Panc1 (cell line): ENCODE measurements at regions not wholly inside any gene's neighbourhood (a gene's known extent, or its start where the extent isn't known, plus 50 kb on each side); places are given as distances from the start of the nearest gene placed in this dataset.

Experiments
- ATAC-seq: fragments of 200-7000 bp; cut with Tn5 transposase; 2 replicates; pipeline ENCODE4 v1.9.1; 2020; ENCODE audit warnings: mild to moderate bottlenecking, moderate library complexity
- BruUV-seq: library from RNA; stranded (reverse); fragments of 400-500 nt; replicated peaks from 2 replicates; lab custom pipeline; 2021; lab: Mats Ljungman, UMichigan
- CTCF ChIA-PET: fragments of 300-600 bp; sonication (Branson Sonifier 250); formaldehyde crosslinking; loops from one replicate; lab custom pipeline; 2022; ENCODE audit warnings: antibody characterized with exemption; lab: Charles Lee
- POLR2A ChIA-PET: fragments of 300-600 bp; sonication (Branson Sonifier 250); formaldehyde crosslinking; loops from one replicate; lab custom pipeline; 2022; ENCODE audit warnings: antibody characterized with exemption; lab: Charles Lee
- DNase-seq: peaks from one replicate; pipeline ENCODE4 v3.0.0-alpha.2; 2010; ENCODE audit warnings: low read depth, low spot score
- H3K27ac ChIP-seq: 2 replicates; pipeline ENCODE4 v1.5.1; 2011; ENCODE audit warnings: mild to moderate bottlenecking, low read length, inconsistent platforms
- H3K27me3 ChIP-seq: fragments of 200-500 bp; sonication (Bioruptor generic); 2 replicates; pipeline ENCODE4 v1.6.0; 2014; ENCODE audit warnings: low read length, inconsistent platforms; ENCODE audit not compliant: control insufficient read depth, insufficient read depth
- H3K36me3 ChIP-seq: fragments of 200-500 bp; sonication (Bioruptor generic); 2 replicates; pipeline ENCODE4 v1.5.1; 2014; ENCODE audit warnings: inconsistent platforms, mild to moderate bottlenecking, low read length, moderate library complexity; ENCODE audit not compliant: control insufficient read depth, insufficient read depth
- H3K4me1 ChIP-seq: 2 replicates; pipeline ENCODE4 v1.5.1; 2011; ENCODE audit warnings: inconsistent platforms, mild to moderate bottlenecking, low read length, moderate library complexity; ENCODE audit not compliant: control insufficient read depth, insufficient read depth
- H3K4me3 ChIP-seq, 2 experiments: 2 replicates each; pipeline ENCODE4 v1.5.1; 2011 to 2012; ENCODE audit warnings: low read depth in 2 of 2, low read length in 2 of 2, mild to moderate bottlenecking in 2 of 2, inconsistent platforms in 1 of 2, moderate library complexity in 1 of 2
- H3K9me3 ChIP-seq: fragments of 200-500 bp; sonication (Bioruptor generic); 2 replicates; pipeline ENCODE4 v1.5.1; 2014; ENCODE audit warnings: low read depth, mild to moderate bottlenecking, inconsistent platforms, low read length, moderate library complexity; ENCODE audit not compliant: control insufficient read depth, insufficient read depth
- POLR2AphosphoS5 ChIP-seq: IDR thresholded peaks from 2 replicates; pipeline ENCODE4 v1.6.1; 2012; ENCODE audit warnings: mild to moderate bottlenecking, low read depth, low read length, moderate library complexity
- SIN3A ChIP-seq: IDR thresholded peaks from 2 replicates; pipeline ENCODE4 v1.6.1; 2012; ENCODE audit warnings: low read depth, mild to moderate bottlenecking, low read length, moderate library complexity, borderline replicate concordance; ENCODE audit not compliant: insufficient read depth
- TCF7L2 ChIP-seq: IDR thresholded peaks from 2 replicates; pipeline ENCODE4 v1.6.1; 2011; ENCODE audit warnings: mild to moderate bottlenecking, low read depth, low read length, inconsistent platforms
- in situ Hi-C: cut with HindIII; loops from 2 replicates; pipeline ENCODE4 v1.10.0; 2016; ENCODE audit warnings: low sequenced_read_pairs, low pct_unique_long_range_greater_than_20kb
- intact Hi-C: fragments of 100-400 bp; cut with micrococcal nuclease; formaldehyde crosslinking; loops from one replicate; pipeline ENCODE4 v1.10.0; 2022; ENCODE audit not compliant: unreplicated experiment
- TF ChIP-seq, protein P1 (sequence below), 2 experiments: IDR thresholded peaks; 2 replicates each; pipeline ENCODE4 v1.6.1; 2011 to 2012; ENCODE audit warnings: low read depth in 2 of 2, control low read depth in 1 of 2, low read length in 1 of 2, mild to moderate bottlenecking in 1 of 2, moderate library complexity in 1 of 2; ENCODE audit not compliant: insufficient read depth in 1 of 2
- TF ChIP-seq, protein P2 (sequence below): fragments of 450-650 bp; IDR thresholded peaks from 2 replicates; pipeline ENCODE4 v1.5.1; 2017; ENCODE audit warnings: mild to moderate bottlenecking

DNA sequence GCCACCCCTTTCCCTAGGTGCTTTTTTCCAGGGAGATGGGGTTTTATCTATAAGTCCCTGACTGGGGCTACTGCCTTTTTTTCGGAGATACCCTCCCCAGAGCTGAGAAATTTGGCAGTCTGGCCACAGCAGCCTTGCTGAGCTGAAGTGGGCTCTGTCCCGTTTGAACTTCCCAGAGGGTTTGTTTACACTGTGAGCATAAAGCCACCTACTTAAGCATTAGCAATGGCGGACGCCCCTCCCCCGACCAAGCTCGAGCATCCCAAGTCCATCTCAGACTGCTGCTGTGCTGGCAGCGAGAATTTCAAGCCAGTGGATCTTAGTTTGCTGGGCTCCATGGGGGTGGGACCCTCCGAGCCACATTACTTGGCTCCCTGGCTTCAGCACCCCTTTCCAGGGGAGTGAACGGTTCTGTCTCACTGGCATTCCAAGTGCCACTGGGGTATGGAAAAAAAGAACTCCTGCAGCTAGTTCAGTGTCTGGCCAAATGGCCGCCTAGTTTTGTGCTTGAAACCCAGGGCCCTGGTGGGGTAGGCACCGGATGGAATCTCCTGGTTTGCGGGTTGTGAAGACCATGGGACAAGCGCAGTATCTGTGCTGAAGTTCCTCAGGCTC is 456.4 kb upstream of the HTR2C start:
- Histone ChIP-seq H3K27ac (no peak overlapping the region), H3K36me3 (no peaks in the 10 kb centered on the region), H3K4me3 (no peak overlapping the region), H3K4me1 (no peaks in the 10 kb centered on the region), H3K9me3 (no peaks in the 10 kb centered on the region), H3K27me3 (no peaks in the 10 kb centered on the region)
- no TSS peak for BruUV-seq
- ATAC-seq: no peak
- in situ Hi-C loops (no loop called here), intact Hi-C loops (no loop called here)
- ChIA-PET POLR2A (no interaction called here), CTCF (no interaction called here)
- no peak for DNase-seq
- TF ChIP-seq, protein P1, sequence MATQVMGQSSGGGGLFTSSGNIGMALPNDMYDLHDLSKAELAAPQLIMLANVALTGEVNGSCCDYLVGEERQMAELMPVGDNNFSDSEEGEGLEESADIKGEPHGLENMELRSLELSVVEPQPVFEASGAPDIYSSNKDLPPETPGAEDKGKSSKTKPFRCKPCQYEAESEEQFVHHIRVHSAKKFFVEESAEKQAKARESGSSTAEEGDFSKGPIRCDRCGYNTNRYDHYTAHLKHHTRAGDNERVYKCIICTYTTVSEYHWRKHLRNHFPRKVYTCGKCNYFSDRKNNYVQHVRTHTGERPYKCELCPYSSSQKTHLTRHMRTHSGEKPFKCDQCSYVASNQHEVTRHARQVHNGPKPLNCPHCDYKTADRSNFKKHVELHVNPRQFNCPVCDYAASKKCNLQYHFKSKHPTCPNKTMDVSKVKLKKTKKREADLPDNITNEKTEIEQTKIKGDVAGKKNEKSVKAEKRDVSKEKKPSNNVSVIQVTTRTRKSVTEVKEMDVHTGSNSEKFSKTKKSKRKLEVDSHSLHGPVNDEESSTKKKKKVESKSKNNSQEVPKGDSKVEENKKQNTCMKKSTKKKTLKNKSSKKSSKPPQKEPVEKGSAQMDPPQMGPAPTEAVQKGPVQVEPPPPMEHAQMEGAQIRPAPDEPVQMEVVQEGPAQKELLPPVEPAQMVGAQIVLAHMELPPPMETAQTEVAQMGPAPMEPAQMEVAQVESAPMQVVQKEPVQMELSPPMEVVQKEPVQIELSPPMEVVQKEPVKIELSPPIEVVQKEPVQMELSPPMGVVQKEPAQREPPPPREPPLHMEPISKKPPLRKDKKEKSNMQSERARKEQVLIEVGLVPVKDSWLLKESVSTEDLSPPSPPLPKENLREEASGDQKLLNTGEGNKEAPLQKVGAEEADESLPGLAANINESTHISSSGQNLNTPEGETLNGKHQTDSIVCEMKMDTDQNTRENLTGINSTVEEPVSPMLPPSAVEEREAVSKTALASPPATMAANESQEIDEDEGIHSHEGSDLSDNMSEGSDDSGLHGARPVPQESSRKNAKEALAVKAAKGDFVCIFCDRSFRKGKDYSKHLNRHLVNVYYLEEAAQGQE (IDR thresholded peaks at IDR 0.05; ENCODE audit: insufficient read depth in 1 of 2, low read depth in 2 of 2, low read length in 1 of 2): no peak
- TF ChIP-seq TCF7L2 (no peak), POLR2AphosphoS5 (no peak), SIN3A (no peak)
- TF ChIP-seq, protein P2, sequence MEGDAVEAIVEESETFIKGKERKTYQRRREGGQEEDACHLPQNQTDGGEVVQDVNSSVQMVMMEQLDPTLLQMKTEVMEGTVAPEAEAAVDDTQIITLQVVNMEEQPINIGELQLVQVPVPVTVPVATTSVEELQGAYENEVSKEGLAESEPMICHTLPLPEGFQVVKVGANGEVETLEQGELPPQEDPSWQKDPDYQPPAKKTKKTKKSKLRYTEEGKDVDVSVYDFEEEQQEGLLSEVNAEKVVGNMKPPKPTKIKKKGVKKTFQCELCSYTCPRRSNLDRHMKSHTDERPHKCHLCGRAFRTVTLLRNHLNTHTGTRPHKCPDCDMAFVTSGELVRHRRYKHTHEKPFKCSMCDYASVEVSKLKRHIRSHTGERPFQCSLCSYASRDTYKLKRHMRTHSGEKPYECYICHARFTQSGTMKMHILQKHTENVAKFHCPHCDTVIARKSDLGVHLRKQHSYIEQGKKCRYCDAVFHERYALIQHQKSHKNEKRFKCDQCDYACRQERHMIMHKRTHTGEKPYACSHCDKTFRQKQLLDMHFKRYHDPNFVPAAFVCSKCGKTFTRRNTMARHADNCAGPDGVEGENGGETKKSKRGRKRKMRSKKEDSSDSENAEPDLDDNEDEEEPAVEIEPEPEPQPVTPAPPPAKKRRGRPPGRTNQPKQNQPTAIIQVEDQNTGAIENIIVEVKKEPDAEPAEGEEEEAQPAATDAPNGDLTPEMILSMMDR: no peak

DNA sequence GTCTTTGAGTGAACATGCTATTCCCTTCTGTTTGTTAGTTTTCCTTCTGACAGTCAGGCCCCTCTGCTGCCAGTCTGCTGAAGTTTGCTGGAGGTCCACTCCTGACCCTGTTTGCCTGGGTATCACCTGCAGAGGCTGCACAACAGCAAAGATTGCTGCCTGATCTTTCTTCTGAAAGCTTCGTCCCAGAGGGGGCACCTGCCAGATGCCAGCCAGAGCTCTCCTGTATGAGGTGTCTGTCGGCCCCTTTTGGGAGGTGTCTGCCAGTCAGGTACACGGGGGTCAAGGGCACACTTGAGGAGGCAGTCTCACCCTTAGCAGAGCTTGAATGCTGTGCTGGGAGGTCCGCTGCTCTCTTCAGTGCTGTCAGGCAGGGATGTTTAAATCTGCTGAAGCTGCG is 456.9 kb upstream of the HTR2C start:
- Histone ChIP-seq H3K27ac (no peak overlapping the region), H3K36me3 (no peaks in the 10 kb centered on the region), H3K9me3 (no peaks in the 10 kb centered on the region), H3K27me3 (no peaks in the 10 kb centered on the region), H3K4me3 (no peak overlapping the region), H3K4me1 (no peaks in the 10 kb centered on the region)
- no peak for ATAC-seq
- POLR2A ChIA-PET: no interaction called here
- CTCF ChIA-PET: no interaction called here
- TF ChIP-seq, protein P2: no peak
- TF ChIP-seq, protein P1 (IDR thresholded peaks at IDR 0.05; ENCODE audit: insufficient read depth in 1 of 2, low read depth in 2 of 2, low read length in 1 of 2): no peak
- TF ChIP-seq SIN3A: no peak
- no peak for TF ChIP-seq POLR2AphosphoS5
- TF ChIP-seq TCF7L2: no peak
- DNase-seq: no peak
- BruUV-seq: no TSS peak
- in situ Hi-C loops (no loop called here), intact Hi-C loops (no loop called here)
